ENCODE measurements at regions not wholly inside any gene's neighbourhood (a gene's known extent, or its start where the extent isn't known, plus 50 kb on each side); places are given as distances from the start of the nearest gene placed in this dataset.
A peak's percentile ranks its signal among the peaks of the same experiment; 100 is the strongest.
"Not testable (repeated sequence)": the region's sequence is repeated elsewhere in the genome, so short reads cannot be mapped to it uniquely, and the experiment has no call there.

DNA sequence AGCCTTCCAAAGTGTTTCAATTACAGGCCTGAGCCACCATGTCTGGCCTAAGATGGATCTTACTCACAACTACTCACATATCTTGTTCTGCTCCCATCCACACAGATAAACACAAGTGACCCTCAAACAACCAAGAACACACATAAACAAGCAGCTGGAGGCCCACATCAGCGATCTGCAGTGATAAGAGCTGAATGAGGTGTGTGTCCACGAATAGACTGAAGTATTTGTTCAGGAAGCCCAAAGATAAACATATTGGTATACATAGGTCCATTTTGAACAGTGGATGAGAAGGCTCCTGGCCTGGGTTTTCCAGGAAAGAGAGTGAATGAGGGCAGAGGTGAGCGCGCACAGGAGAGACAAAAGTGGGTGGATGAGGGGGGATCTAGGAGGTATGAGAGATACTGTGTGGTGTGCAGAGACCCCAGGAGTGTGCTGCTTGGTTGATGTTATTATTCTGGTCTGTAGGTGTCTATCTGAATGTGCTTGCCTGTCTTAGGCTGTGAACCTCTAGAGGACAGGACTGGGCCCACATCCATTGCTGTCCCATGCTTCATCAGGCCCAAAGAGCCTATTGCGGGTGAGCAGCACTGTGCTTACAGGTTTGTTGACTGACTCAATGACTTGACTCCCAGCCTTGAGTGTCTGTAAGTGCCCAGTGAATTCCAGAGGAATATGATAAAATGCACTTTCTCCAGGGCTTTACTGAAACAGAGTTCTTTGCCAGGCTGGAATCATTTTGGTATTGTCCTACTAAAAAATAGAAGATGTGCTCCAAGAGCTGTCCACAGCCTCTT lies 79.9 kb upstream of the ATP1A1 start:
- no peak for DNase-seq (ENCODE audit: low spot score)

DNA sequence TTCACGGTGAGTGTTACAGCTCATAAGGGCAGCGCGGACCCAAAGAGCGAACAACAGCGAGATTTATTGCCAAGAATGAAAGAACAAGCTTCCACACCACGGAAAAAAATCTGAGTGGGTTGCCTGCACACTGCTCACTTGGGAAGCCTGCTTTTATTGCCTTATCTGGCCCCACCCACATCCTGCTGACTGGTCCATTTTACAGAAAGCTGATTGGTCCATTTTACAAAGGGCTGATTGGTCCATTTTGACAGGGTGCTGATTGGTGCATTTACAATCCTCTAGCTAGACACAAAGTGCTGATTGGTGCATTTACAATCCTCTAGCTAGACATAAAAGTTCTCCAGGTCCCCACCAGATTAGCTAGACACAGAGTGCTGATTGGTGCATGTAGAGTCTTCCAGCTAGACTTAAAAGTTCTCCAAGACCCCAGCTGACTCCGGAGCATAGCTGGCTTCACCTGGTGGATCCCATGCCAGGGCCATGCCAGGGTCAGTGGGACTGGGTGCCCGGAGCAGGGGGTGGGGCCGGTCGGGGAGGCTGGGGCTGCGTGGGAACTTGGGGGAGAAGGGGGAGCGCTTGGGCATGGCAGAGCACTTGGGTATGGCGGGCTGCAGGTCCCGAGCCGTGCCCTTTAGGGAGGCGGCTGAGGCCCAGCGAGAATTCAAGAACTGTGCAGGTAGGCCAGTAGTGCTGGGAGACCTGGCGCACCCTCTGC lies 75.4 kb upstream of the ATP1A1 start:
- DNase-seq (ENCODE audit: low spot score), result no peak

GRCh38 chr1:116298213-116298579 lies 74.8 kb upstream of the ATP1A1 start:
- not testable (repeated sequence) for DNase-seq (ENCODE audit: low spot score)

- DNase-seq (ENCODE audit: low spot score), result no peak
Measured at GRCh38 chr1:116298746-116299145, 74.3 kb upstream of the ATP1A1 start.

DNA sequence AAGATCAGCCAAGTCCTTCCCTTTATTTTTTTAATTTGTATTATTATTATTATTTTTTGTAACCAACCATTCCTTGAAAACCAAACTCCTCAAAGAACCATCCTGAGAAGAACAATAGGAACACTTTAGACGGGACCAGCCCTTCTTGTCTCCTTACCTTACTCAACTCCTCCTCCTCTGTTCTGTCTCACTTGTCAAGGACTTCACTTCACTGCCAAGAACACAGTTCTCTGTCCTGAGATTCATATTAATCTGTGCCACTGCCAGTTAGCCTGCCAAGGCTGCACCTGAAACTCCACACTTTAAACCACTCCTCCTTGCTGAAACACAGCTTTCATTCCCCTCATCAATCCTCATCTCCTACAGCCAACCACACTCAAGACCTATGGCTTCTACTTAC lies 73.8 kb upstream of the ATP1A1 start:
- no peak for DNase-seq (ENCODE audit: low spot score)

- no peak for DNase-seq (ENCODE audit: low spot score)
Measured at GRCh38 chr1:116302281-116302680, 70.8 kb upstream of the ATP1A1 start.

- DNase-seq (ENCODE audit: low spot score), result no peak
Measured at GRCh38 chr1:116306102-116306501, 66.9 kb upstream of the ATP1A1 start.

GRCh38 chr1:116306840-116307442 lies 66.1 kb upstream of the ATP1A1 start:
- no peak for DNase-seq (ENCODE audit: low spot score)

DNA sequence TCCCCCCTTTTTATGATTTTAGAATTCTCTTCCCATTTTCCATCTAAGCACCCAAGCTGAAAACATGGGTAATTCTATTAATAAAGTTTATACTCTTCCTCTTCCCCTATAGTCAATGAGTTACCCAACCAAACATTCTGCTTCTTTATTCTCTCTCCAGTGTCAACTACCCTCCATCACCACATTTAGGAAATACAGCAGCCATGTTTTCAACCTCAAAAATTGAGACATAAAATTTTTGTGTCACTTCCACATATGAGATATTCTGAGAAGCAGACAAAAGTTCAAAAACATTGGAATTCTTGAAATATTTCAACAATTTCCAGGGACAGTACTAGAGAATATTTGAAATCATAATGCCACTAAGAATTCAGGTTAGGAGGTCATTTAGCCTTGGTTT lies 64.8 kb upstream of the ATP1A1 start:
- DNase-seq (ENCODE audit: low spot score), result no peak

DNA sequence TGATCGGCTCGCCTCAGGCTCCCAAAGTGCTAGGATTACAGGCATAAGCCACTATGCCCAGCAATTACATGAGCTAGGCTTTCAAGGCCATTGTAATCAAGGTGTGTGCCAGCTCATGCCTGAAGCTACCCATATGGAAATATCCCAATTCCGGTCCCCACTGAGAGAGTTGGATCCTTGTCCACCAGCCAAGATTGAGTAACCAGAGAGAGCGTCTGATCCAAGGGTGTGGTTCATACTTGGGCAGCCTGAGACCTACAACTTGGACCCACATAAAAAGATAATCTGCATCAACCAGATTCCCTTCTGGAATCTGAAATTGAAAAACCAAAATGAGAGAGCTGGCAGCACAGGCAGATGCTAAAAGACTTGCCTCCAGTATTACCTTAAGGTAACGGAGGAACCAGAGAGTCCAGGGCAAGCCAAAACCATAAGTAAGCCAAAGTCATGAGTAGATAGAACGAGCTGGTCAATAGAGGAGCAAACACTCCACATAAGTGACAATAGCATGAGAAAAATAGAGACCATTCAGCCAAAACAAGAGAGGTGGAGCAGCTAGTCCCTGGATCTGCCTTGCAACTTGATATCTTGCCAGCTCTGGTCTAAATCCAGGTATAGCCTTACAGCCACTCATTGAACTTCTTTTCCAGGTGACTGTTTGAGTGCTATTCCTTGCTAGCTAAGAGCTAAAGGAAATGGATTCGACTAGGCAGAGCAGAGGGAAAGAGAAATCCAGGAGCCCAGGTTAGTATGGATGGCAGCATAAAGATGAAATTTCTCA lies 63.8 kb upstream of the ATP1A1 start:
- no peak for DNase-seq (ENCODE audit: low spot score)

GRCh38 chr1:116310180-116310579 lies 62.9 kb upstream of the ATP1A1 start:
- DNase-seq (ENCODE audit: low spot score), result no peak

DNA sequence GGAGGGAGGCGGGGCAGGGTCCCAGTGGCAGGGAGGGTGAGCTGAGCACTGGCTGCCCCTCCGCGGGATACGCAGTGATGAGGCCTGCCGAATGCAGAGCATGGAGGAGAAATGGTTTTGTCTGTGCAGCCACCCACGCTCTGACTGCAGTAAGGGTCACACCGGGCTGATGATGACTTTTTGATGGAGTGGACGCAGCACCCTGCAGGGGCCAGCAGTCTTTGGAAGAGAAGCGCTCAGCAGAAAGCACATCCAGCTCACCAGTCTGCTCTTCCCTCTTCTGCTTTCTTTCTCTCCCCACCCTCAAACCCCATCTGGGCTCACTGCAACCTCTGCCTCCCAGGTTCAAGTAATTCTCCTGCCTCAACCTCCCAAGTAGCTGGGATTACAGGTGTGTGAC lies 61.9 kb upstream of the ATP1A1 start:
- no peak for DNase-seq (ENCODE audit: low spot score)

- peak; percentile 42 for DNase-seq (ENCODE audit: low spot score)
Measured at GRCh38 chr1:116311756-116312680, 61.0 kb upstream of the ATP1A1 start.

- no peak for DNase-seq (ENCODE audit: low spot score)
Measured at GRCh38 chr1:116312681-116313069, 60.4 kb upstream of the ATP1A1 start.

- no peak for DNase-seq (ENCODE audit: low spot score)
Measured at GRCh38 chr1:116313776-116314175, 59.3 kb upstream of the ATP1A1 start.

DNA sequence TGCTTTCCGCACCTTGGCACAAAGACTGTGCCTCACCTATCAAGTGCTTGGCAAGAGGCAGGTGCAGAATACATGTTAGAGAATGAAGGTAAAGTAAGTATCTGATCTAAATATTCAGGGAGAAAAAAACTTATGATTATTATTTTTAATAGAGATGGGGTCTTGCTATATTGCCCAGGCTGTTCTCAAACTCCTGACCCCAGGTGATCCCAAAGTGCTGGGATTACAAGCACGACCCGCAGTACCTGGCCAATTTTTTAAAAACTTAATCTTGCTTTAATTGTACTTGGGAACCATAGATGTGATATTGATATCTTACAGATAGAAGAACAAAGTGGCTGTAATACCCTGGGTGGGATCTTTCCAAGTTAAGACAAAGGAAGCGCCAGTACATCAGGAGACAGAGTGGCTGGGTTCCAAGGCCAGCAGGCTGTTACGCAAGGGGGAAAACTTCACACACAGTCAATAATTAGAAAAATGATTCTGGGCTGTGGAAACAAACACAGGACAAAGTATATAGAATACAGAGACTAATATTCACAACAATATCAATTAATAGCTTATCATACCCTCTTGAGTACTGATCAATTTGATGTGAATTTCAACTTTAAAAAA lies 58.6 kb upstream of the ATP1A1 start:
- DNase-seq (ENCODE audit: low spot score), result no peak

- DNase-seq (ENCODE audit: low spot score), result no peak
Measured at GRCh38 chr1:116316373-116316772, 56.7 kb upstream of the ATP1A1 start.

DNA sequence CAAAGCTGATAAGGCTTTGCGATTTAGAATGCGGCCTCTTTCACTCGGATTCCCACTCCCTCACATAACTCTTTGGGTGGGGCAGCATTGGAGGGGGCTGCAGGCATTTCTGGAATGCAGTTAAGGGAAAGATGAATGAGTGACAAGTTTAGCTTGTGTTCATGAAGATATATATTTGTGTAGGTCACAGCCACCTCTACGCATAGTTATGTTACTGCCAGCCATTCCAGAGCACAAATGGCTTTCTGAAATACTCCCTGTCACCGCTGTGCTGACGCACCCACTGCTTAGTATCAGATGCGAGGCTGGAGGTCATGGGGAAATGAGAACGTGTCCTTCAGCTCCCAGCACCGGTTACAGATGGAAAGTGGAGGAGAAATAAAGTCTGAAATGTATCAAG lies 54.1 kb upstream of the ATP1A1 start:
- no peak for DNase-seq (ENCODE audit: low spot score)

DNA sequence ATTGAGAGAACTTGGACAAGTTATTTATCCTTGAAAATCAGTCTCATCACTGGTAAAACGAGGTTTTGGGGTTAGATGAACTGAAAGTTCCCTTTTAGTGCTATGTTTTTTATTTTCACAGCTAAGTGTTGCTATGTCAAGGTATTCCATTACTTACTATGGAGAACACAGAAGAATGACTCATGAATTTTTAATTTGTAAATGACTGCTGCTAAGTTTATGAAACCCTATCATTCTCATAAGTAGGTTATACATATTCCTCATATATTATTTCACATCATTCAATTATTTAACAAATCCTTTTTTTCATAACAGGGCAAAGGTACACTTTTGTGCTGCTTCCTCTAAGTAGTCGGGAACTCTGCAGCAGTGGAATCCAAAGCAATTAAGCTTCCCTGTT lies 52.2 kb upstream of the ATP1A1 start:
- no peak for DNase-seq (ENCODE audit: low spot score)

DNA sequence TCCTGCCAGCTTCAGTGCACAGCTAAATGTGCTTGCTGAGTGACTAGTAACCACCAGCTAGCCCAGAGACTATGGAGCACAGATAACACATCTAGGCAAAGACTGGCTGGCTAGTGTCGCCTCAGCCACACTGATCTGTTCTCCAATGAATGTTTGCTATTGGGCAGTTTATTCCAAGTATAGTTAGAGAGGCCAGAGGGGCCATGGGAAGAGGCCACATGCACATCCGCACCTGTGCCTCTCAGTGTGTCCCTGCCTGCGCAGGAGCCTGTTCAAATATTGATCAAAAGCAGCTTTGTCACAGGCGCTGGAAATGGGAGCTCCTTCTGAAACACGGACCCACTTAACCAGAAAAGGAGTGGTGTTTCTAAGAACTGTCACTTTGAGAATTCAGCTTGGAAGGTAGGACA lies 51.3 kb upstream of the ATP1A1 start:
- DNase-seq (ENCODE audit: low spot score), result no peak

Measured in HT-29 (cell line).